CD14-positive monocyte (primary cell): ENCODE measurements at regions not wholly inside any gene's neighbourhood (a gene's known extent, or its start where the extent isn't known, plus 50 kb on each side); places are given as distances from the start of the nearest gene placed in this dataset.

Source experiments
- DNase-seq, 3 donors: peaks; one replicate each; pipeline ENCODE4 v3.0.0-alpha.2; 2011 to 2022
- H2AFZ ChIP-seq: 2 replicates; pipeline ENCODE4 v1.6.0; 2012; ENCODE audit warnings: mild to moderate bottlenecking, low read depth, low read length, inconsistent platforms; ENCODE audit not compliant: insufficient read depth, poor library complexity, severe bottlenecking
- H3K27ac ChIP-seq, 2 donors: 1 replicate in 1 of 2; 2 replicates in 1 of 2; pipeline ENCODE4 v1.5.1; 2012 to 2013; ENCODE audit warnings: low read length in 2 of 2, control low read depth in 1 of 2, inconsistent platforms in 1 of 2, low read depth in 1 of 2, mild to moderate bottlenecking in 1 of 2
- H3K27me3 ChIP-seq, 2 donors: one replicate each; pipeline versions ENCODE4 v1.6.0 to v1.6.1; 2011 to 2013; ENCODE audit warnings: low read length in 2 of 2; ENCODE audit not compliant: control insufficient read depth in 2 of 2, insufficient read depth in 2 of 2
- H3K36me3 ChIP-seq, 2 donors: replicated peaks in 1 of 2; 1 replicate in 1 of 2; 2 replicates in 1 of 2; pipeline versions ENCODE4 v1.5.1 to v1.6.1; 2012 to 2013; ENCODE audit warnings: low read length in 2 of 2, control low read depth in 1 of 2, inconsistent platforms in 1 of 2, mild to moderate bottlenecking in 1 of 2; ENCODE audit not compliant: insufficient read depth in 2 of 2, control insufficient read depth in 1 of 2
- H3K4me1 ChIP-seq, 2 donors: 1 replicate in 1 of 2; 2 replicates in 1 of 2; pipeline versions ENCODE4 v1.5.1 to v1.6.1; 2012 to 2013; ENCODE audit warnings: low read length in 2 of 2, control low read depth in 1 of 2, inconsistent platforms in 1 of 2, mild to moderate bottlenecking in 1 of 2, moderate library complexity in 1 of 2; ENCODE audit not compliant: insufficient read depth in 2 of 2, control insufficient read depth in 1 of 2
- H3K4me2 ChIP-seq: replicated peaks from 2 replicates; pipeline ENCODE3; 2012; ENCODE audit warnings: low read length, moderate library complexity, mild to moderate bottlenecking; ENCODE audit not compliant: poor library complexity, severe bottlenecking; ENCODE audit errors: extremely low read depth
- H3K4me3 ChIP-seq, 3 experiments: fragments of 200-600 bp in 1 of 3; sonication (generic) in 1 of 3; replicated peaks in 1 of 3; 1 replicate in 2 of 3; 2 replicates in 1 of 3; pipeline ENCODE4 v1.5.1; 2011 to 2013; ENCODE audit warnings: low read length in 3 of 3, mild to moderate bottlenecking in 3 of 3, control low read depth in 2 of 3, low read depth in 2 of 3, inconsistent platforms in 1 of 3, moderate library complexity in 1 of 3
- H3K79me2 ChIP-seq: 2 replicates; pipeline ENCODE4 v1.6.0; 2012; ENCODE audit warnings: mild to moderate bottlenecking, control low read depth, inconsistent platforms, low read length, moderate library complexity; ENCODE audit not compliant: insufficient read depth
- H3K9ac ChIP-seq: 2 replicates; pipeline ENCODE4 v1.6.0; 2017; ENCODE audit warnings: low read length, mild to moderate bottlenecking; ENCODE audit not compliant: insufficient read depth, poor library complexity, severe bottlenecking
- H3K9me3 ChIP-seq, 2 donors: replicated peaks in 1 of 2; 1 replicate in 1 of 2; 2 replicates in 1 of 2; pipeline versions ENCODE4 v1.5.1 to v1.6.1; 2012 to 2013; ENCODE audit warnings: low read length in 2 of 2, control low read depth in 1 of 2; ENCODE audit not compliant: control insufficient read depth in 1 of 2, insufficient read depth in 1 of 2
- H4K20me1 ChIP-seq: 2 replicates; pipeline ENCODE4 v1.6.0; 2012; ENCODE audit warnings: mild to moderate bottlenecking, low read length, control low read depth, moderate library complexity; ENCODE audit not compliant: insufficient read depth
- H3K27ac Mint-ChIP-seq, 7 donors: one replicate each; pipeline ENCODE4 v1.8.0; 2020; ENCODE audit warnings: mild to moderate bottlenecking in 7 of 7, mixed read lengths in 7 of 7, moderate library complexity in 6 of 7, inconsistent platforms in 2 of 7
- H3K27me3 Mint-ChIP-seq, 3 donors: one replicate each; pipeline ENCODE4 v1.8.0; 2021 to 2022; ENCODE audit warnings: low read depth in 3 of 3, mild to moderate bottlenecking in 3 of 3, mixed read lengths in 3 of 3, moderate library complexity in 3 of 3, inconsistent platforms in 1 of 3
- H3K36me3 Mint-ChIP-seq, 2 donors: one replicate each; pipeline ENCODE4 v1.8.0; 2020; ENCODE audit warnings: mixed read lengths in 2 of 2, inconsistent platforms in 1 of 2, mild to moderate bottlenecking in 1 of 2
- H3K4me1 Mint-ChIP-seq: one replicate; pipeline ENCODE4 v1.8.0; 2020; ENCODE audit warnings: mild to moderate bottlenecking, mixed read lengths
- H3K4me3 Mint-ChIP-seq, 2 donors: one replicate each; pipeline ENCODE4 v1.8.0; 2020; ENCODE audit warnings: mild to moderate bottlenecking in 2 of 2, mixed read lengths in 2 of 2, moderate library complexity in 1 of 2
- H3K9me3 Mint-ChIP-seq, 7 donors: one replicate each; pipeline ENCODE4 v1.8.0; 2020 to 2022; ENCODE audit warnings: mixed read lengths in 7 of 7, mild to moderate bottlenecking in 6 of 7, moderate library complexity in 6 of 7, inconsistent platforms in 2 of 7
- whole genome bisulfite sequencing: methylation state at CpG from one replicate; pipeline ENCODE4 v1.1.5; 2013; ENCODE audit warnings: missing lambda C conversion rate; ENCODE audit not compliant: insufficient coverage; 5-methylcytosine and 5-hydroxymethylcytosine counted together
- intact Hi-C, 2 donors: fragments of 100-400 bp; cut with micrococcal nuclease; formaldehyde crosslinking; loops; one replicate each; pipeline versions ENCODE4 v1.15.0 to v1.15.1; 2023
- TF ChIP-seq, protein P1 (sequence below): fragments of 200-600 bp; IDR thresholded peaks from one replicate; pipeline ENCODE4 v1.8.0; 2022; ENCODE audit warnings: antibody characterized with exemption, mild to moderate bottlenecking

DNA sequence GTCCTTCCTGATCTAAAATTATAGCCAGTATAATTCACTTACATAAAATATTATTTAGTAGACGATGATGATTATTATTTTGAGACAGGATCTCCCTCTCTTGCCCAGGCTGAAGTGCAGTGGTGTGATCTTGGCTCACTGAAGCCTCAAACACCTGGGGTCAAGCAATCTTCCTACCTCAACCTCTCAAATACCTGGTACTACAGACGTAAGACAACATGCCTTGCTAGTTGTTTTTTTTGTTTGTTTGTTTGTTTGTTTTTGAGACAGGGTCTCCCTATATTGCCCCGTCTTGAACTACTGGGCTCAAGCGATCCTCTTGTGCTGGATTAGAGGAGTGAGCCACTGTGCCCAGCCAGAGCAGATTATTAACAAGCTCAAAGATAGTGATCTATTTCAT, 399.1 kb upstream of the ZNF804A start:
- Histone ChIP-seq H3K36me3 (no peaks in the 10 kb centered on the region), H3K9me3 (no peaks in the 10 kb centered on the region), H3K4me2 (no peak overlapping the region), H4K20me1 (no peaks in the 10 kb centered on the region), H3K79me2 (no peaks in the 10 kb centered on the region), H3K27ac (no peak overlapping the region), H3K27me3 (no peaks in the 10 kb centered on the region), H2AFZ (no peak overlapping the region), H3K9ac (no peak overlapping the region), H3K4me3 (no peak overlapping the region), H3K4me1 (no peaks in the 10 kb centered on the region)
- TF ChIP-seq, protein P1, sequence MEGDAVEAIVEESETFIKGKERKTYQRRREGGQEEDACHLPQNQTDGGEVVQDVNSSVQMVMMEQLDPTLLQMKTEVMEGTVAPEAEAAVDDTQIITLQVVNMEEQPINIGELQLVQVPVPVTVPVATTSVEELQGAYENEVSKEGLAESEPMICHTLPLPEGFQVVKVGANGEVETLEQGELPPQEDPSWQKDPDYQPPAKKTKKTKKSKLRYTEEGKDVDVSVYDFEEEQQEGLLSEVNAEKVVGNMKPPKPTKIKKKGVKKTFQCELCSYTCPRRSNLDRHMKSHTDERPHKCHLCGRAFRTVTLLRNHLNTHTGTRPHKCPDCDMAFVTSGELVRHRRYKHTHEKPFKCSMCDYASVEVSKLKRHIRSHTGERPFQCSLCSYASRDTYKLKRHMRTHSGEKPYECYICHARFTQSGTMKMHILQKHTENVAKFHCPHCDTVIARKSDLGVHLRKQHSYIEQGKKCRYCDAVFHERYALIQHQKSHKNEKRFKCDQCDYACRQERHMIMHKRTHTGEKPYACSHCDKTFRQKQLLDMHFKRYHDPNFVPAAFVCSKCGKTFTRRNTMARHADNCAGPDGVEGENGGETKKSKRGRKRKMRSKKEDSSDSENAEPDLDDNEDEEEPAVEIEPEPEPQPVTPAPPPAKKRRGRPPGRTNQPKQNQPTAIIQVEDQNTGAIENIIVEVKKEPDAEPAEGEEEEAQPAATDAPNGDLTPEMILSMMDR = no peak
- Mint-ChIP-seq H3K9me3 (peaks cover 0 to 6% (median 3%) of the 10 kb centered on the region in 7 donors), H3K36me3 (no peaks in the 10 kb centered on the region), H3K4me3 (no peak overlapping the region), H3K27me3 (no peaks in the 10 kb centered on the region), H3K4me1 (no peaks in the 10 kb centered on the region), H3K27ac (no peak overlapping the region)
- no CpG with 5 or more reads among the region's 4 CpGs for WGBS
- no peak for DNase-seq
- intact Hi-C loops = no loop called here

- no peaks in the 10 kb centered on the region for H3K4me1 Mint-ChIP-seq
- Histone ChIP-seq H2AFZ (no peak overlapping the region), H3K9me3 (no peaks in the 10 kb centered on the region), H4K20me1 (no peaks in the 10 kb centered on the region), H3K79me2 (no peaks in the 10 kb centered on the region), H3K9ac (no peak overlapping the region), H3K27ac (no peak overlapping the region), H3K4me2 (no peak overlapping the region), H3K27me3 (no peaks in the 10 kb centered on the region), H3K4me1 (no peaks in the 10 kb centered on the region), H3K36me3 (no peaks in the 10 kb centered on the region), H3K4me3 (no peak overlapping the region)
- intact Hi-C loops = no loop called here
- no peak for DNase-seq
- peaks cover 0 to 6% (median 4%) of the 10 kb centered on the region in 7 donors for H3K9me3 Mint-ChIP-seq
- no peak overlapping the region for H3K4me3 Mint-ChIP-seq
- H3K27me3 Mint-ChIP-seq = no peaks in the 10 kb centered on the region
- H3K27ac Mint-ChIP-seq = no peak overlapping the region
- H3K36me3 Mint-ChIP-seq = no peaks in the 10 kb centered on the region
- WGBS = 71% methylated on average over 1 of the region's 2 CpGs
- TF ChIP-seq, protein P1 = no peak
Observed at GRCh38 chr2:184201246-184201645, 397.1 kb upstream of the ZNF804A start.
